GM19438 (cell line): ENCODE measurements at regions not wholly inside any gene's neighbourhood (a gene's known extent, or its start where the extent isn't known, plus 50 kb on each side); places are given as distances from the start of the nearest gene placed in this dataset.

Source experiments
- ATAC-seq: cut with Tn5 transposase; IDR thresholded peaks from one replicate; pipeline ENCODE4 v1.9.1; 2021; ENCODE audit warnings: low read depth; ENCODE audit not compliant: unreplicated experiment

GRCh38 chr13:73861136-73861535 is 273.1 kb downstream of the KLF12 start:
- no peak for ATAC-seq

GRCh38 chr13:73860501-73860900 is 273.7 kb downstream of the KLF12 start:
- ATAC-seq: no peak

GRCh38 chr13:73859841-73860240 is 274.4 kb downstream of the KLF12 start:
- ATAC-seq: no peak

DNA sequence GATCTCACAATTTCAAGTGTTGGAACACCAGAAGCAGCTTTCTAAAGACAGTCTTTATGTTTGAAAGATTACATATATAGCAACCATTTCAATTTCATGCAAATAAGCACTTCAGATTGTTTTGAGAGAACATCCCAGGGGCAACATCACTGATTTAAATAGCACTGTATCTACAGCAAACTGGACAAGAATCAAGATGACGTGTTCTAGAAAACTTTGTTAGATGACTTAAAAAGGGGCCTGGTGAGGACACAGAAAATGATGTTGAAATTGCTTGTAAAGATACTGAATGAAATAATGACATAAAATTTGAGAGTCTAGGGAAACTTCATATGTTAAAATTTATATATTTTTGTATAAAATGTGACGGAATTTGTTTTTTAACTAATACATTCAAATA is 277.1 kb downstream of the KLF12 start:
- ATAC-seq: no peak

GRCh38 chr13:73851104-73851503 is 283.1 kb downstream of the KLF12 start:
- ATAC-seq: no peak

- ATAC-seq: no peak
These were observed 283.9 kb downstream of the KLF12 start for GRCh38 chr13:73850104-73850873.

DNA sequence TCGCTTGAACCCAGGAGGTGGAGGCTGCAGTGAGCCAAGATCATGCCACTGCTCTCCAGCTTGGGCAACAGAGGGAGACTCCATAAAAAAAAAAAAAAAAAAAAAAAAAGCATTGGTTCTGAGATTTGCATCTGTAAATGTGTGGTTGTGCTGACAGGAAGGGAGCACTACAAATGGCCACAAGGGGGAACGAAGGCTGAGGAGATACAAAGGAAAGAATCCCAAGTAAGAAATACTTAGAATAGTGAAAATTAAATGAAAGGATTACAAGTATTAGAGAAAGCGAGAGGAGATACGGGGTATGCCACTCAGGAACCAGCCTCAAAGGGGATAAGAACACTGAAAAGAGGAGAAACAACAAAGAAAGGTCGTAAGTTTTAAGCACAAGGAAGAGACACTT is 284.9 kb downstream of the KLF12 start:
- no peak for ATAC-seq

DNA sequence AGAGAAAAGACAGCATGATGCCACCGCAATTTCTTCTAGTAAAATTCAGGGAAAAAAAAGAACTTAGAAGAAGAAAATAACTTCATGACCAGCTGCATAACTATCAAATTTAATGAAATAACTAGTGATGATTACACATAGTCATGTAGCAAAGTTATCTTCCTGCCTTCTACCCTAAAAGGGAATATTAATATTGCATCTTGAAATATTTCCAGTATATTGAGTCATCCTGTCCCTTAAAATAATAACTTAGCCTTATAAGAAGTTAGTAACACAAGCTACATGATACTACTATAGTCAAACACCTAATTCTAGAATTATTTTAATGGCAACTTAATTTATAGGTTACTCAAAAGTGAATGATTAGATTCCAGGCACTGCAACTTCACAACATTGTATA is 289.2 kb downstream of the KLF12 start:
- no peak for ATAC-seq

DNA sequence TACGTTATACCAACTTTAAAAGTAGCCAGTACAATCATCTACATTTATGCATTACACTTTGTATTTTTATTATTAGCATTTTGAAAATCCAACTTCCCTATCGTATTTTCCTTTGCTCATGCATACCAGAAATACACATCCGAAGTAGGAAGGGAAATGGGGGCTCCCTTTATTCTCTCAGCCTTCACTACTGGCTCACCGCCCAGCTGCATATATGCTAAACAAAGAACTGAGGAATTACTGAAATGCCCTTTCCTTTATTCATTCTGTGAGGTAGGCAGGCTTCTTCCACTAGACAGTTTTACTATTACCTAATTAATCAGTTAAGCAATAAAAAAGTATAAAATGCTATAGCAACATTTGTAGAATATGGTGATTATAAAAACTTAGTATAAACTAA is 291.6 kb downstream of the KLF12 start:
- ATAC-seq: no peak

DNA sequence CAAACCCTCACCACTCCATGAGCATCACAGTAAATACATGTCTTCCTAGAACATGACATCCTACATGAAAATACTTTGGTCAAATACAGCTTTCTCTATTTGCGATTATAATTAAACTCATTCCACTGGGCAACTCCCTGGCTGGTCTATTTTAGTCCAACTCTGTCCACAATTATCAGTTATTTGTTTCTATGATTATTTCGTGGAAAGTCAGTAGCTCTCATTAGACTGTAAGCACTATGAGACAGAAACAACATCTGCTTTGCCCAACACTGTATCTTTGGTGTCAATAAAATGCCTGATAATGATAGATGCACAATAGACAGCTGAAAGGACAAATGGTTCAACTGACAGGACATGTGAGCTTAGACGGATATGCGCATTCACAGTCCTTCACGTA is 292.0 kb downstream of the KLF12 start:
- ATAC-seq: no peak

DNA sequence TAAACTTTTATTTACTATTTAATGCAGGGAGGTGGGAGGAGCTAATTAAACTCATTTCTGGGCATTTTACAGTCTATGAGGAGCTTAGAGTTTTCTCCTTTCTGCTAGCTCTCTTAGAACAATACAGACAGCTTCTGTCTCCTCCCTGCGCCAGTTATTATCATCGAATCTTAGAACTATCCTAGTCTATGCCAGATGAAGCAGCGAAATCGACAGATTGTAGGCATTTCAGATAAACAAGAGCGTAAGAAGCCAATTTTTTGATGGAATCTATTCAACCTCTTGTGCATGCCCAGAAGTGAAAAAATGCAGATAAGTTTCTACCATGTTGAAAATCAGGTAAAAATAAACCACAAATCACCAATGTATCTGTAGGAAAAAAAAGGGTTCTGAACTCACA is 297.1 kb downstream of the KLF12 start:
- ATAC-seq: no peak

- ATAC-seq: no peak
These were observed 299.0 kb downstream of the KLF12 start for GRCh38 chr13:73835138-73835721.

GRCh38 chr13:73833325-73834070 is 300.7 kb downstream of the KLF12 start:
- no peak for ATAC-seq

DNA sequence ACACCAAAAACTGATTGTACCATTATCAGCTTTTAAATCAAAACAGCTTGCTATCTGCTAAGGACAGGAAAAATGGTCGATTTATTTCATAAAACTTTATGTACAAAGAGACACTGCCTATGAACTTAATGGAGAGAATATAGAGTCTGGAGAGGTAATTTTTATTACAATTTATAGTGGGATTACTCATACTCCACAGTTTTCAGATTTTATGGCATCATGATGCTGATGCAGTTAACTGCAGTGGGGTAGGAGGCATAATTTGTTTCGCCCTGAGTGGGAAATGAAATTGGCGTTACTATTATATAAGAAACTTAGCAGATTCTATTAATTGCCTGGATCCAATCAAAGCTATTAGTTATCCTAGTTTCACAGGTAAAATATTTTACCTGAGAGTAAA is 301.4 kb downstream of the KLF12 start:
- ATAC-seq: no peak

GRCh38 chr13:73832128-73832588 is 302.0 kb downstream of the KLF12 start:
- no peak for ATAC-seq

DNA sequence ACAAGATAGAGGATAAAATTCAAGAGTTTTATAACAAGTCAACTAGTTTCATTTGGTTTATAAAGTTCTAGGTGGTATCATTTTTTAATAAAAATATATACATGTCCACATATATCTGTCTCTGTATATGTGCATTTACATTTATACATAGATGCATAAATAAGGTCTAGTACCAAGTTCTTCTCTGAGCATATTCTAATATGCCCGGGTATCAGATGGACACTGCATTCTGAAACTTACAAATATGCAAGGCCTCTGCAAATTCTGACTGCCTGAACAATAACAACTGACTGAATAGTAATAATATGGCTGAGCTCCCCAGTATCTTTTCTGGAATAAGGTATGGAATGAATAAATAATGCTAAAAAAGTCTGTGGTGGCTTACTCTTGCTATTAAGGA is 304.8 kb downstream of the KLF12 start:
- no peak for ATAC-seq

DNA sequence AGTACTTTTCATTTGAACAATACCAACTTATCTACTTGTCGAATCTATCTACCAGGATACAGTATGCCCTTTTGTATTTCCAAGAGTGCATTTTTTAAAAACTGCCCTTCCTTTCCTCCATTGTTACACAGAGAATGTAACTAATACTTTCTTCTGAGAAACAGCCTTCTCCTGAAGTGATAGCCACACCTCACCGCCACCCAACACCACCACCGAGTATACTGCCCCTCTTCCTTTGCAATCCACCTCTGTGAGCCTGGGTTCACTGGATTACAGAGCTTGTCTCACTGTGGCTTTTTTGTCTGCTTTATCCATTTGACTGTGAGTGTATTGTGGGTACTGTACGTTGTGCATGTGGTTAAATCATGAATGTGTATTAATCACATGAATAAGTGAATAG is 305.4 kb downstream of the KLF12 start:
- no peak for ATAC-seq

DNA sequence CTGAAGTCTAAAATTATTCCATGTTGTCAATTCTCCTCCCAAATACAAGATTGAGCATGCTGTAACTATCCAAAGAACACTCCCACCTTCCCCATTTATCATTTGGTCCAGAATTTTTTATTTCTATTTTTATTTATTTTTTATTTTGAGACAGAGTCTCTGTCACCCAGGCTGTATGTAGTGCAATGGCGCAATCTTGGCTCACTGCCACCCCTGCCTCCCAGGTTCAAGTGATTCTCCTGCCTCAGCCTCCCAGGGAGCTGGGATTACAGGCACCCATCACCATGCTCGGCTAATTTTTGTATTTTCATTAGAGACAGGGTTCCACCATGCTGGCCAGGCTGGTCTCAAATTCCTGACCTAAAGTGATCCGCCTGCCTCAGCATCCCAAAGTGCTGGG is 306.8 kb downstream of the KLF12 start:
- ATAC-seq: no peak

DNA sequence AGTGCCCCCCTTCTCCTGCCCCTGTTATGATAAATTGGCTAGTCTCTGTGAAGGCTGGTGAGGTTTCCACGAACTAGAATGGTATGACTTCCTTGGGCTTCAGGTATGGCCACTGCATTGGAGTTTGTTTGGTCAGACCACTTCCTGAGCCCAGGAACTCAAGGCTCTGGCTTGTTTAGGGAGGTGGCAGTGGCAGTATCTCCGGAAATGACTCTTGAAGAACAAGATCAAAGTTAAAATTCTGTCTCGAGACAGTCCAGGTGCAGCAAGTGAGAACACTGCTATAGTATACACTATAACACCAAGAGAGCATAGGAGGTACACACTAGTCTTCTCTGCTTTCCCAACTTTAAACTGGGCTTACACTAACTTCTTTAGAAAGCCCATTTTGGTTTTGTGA is 309.1 kb downstream of the KLF12 start:
- ATAC-seq: no peak

GRCh38 chr13:73822668-73823592 is 311.3 kb downstream of the KLF12 start:
- no peak for ATAC-seq

DNA sequence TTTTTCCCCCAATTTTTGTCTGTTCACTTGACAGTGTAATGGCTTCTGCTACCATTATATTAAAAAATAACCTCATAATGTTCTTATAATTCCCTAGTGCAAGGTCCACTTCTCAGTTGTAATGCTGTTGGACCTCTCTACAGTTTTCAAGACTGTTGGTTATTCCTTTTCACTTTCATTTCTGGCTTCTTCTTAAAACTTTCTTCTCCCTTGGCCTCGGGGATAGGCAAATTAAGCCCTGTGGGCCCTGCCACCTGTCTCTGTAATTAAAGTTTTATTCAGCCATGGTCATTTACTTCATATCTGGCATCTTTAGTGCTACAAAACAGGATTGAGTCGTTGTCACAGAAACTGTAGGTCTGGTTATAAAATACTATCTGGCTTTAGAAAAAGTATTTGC is 313.5 kb downstream of the KLF12 start:
- ATAC-seq: peak; percentile 62
